ENCODE measurements at regions not wholly inside any gene's neighbourhood (a gene's known extent, or its start where the extent isn't known, plus 50 kb on each side); places are given as distances from the start of the nearest gene placed in this dataset.
"Not testable (repeated sequence)": the region's sequence is repeated elsewhere in the genome, so short reads cannot be mapped to it uniquely, and the experiment has no call there.

DNA sequence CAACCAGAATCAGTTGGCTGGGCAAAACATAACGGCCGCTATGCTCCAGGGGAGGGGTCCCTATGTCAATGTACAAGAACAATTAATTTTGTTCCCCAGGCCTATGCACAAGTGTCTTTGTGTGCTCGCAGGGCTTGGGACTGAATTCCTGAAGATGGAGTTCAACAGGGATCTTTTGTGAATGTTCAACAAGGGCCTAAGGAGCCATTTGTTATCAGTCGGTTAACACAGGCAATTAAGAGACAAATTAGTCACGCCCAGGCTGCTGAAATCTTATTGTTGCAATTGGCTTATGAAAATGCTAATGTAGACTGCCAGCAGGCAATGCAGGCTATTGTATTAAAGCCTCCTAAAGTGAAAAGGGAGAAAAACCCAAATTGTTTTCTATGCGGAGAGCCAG, 117.5 kb downstream of the ZNF429 start:
- TF ChIP-seq, protein P1, sequence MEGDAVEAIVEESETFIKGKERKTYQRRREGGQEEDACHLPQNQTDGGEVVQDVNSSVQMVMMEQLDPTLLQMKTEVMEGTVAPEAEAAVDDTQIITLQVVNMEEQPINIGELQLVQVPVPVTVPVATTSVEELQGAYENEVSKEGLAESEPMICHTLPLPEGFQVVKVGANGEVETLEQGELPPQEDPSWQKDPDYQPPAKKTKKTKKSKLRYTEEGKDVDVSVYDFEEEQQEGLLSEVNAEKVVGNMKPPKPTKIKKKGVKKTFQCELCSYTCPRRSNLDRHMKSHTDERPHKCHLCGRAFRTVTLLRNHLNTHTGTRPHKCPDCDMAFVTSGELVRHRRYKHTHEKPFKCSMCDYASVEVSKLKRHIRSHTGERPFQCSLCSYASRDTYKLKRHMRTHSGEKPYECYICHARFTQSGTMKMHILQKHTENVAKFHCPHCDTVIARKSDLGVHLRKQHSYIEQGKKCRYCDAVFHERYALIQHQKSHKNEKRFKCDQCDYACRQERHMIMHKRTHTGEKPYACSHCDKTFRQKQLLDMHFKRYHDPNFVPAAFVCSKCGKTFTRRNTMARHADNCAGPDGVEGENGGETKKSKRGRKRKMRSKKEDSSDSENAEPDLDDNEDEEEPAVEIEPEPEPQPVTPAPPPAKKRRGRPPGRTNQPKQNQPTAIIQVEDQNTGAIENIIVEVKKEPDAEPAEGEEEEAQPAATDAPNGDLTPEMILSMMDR (IDR thresholded peaks at IDR 0.05) = no peak

DNA sequence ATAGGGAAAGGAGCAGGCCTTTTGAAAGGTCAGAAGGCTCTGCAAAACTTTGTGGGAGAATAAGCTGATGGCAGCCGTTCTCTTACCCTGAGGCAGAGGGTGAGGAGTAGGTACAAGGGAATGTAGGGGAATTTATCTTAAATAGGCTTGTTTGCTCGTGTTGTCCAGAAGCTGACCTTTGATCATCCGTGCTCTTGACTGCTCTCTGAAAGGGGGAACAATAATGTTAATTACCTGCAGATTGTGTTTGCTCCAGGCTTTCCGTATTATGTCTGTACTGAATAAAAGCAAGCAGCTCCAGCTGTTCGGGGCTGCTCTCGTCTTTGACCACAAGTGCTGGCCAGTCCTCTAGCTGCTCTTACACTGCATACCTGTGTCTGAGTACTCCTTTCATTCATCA, 116.3 kb downstream of the ZNF429 start:
- DNase-seq (ENCODE audit: extremely low spot score, unreplicated experiment) = no peak
- H3K4me1 Mint-ChIP-seq (ENCODE audit: unreplicated experiment) = no peaks in the 10 kb centered on the region
- no peaks in the 10 kb centered on the region for H3K27me3 Mint-ChIP-seq (ENCODE audit: unreplicated experiment)
- no peak overlapping the region for H3K4me3 Mint-ChIP-seq (ENCODE audit: unreplicated experiment)
- no peaks in the 10 kb centered on the region for H3K36me3 Mint-ChIP-seq (ENCODE audit: unreplicated experiment)
- TF ChIP-seq, protein P1 (IDR thresholded peaks at IDR 0.05) = no peak
- peaks cover 44% of the 10 kb centered on the region for H3K9me3 Mint-ChIP-seq (ENCODE audit: unreplicated experiment)
- H3K27ac Mint-ChIP-seq (ENCODE audit: unreplicated experiment) = no peak overlapping the region

More for the DNA sequence above, 117.5 kb downstream of the ZNF429 start:
- DNase-seq (ENCODE audit: extremely low spot score, unreplicated experiment) = no peak
- Mint-ChIP-seq H3K27ac (ENCODE audit: unreplicated experiment) (no peak overlapping the region), H3K9me3 (ENCODE audit: unreplicated experiment) (peaks cover 45% of the 10 kb centered on the region), H3K36me3 (ENCODE audit: unreplicated experiment) (no peaks in the 10 kb centered on the region), H3K4me3 (ENCODE audit: unreplicated experiment) (no peak overlapping the region), H3K4me1 (ENCODE audit: unreplicated experiment) (no peaks in the 10 kb centered on the region), H3K27me3 (ENCODE audit: unreplicated experiment) (no peaks in the 10 kb centered on the region)

DNA sequence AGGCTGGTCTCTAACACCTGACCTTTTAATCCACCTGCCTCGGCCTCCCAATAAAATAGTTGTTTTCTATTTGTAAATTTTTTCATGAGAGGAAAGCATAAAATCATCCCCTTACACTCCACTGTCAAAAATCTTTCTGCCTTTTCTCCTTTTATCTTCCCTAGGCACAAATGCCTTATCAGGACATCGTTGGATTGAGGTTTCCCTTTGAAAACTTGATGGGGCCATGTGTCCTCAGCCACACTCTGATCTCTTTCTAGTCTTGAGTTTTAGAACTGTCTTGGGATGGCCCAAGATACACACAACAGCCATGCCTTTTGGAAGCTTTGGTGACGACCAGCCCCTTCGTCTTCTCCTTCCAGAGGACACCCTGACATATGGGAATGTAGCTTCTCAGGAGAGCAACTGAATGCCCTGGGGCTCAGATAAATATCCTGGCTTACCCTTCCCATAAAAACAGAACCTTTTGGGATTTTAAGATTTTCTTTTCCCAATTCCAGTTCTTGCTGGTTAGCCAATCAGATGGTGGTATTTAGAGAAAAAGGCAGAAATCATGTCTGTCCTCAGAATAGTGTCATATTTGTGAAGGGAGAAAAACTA, 112.4 kb downstream of the ZNF429 start:
- Mint-ChIP-seq H3K4me1 (ENCODE audit: unreplicated experiment) (no peaks in the 10 kb centered on the region), H3K9me3 (ENCODE audit: unreplicated experiment) (peaks cover 32% of the 10 kb centered on the region), H3K4me3 (ENCODE audit: unreplicated experiment) (no peak overlapping the region), H3K27ac (ENCODE audit: unreplicated experiment) (no peak overlapping the region), H3K27me3 (ENCODE audit: unreplicated experiment) (no peaks in the 10 kb centered on the region), H3K36me3 (ENCODE audit: unreplicated experiment) (no peaks in the 10 kb centered on the region)
- DNase-seq (ENCODE audit: extremely low spot score, unreplicated experiment) = no peak
- TF ChIP-seq, protein P1 (IDR thresholded peaks at IDR 0.05) = no peak

DNA sequence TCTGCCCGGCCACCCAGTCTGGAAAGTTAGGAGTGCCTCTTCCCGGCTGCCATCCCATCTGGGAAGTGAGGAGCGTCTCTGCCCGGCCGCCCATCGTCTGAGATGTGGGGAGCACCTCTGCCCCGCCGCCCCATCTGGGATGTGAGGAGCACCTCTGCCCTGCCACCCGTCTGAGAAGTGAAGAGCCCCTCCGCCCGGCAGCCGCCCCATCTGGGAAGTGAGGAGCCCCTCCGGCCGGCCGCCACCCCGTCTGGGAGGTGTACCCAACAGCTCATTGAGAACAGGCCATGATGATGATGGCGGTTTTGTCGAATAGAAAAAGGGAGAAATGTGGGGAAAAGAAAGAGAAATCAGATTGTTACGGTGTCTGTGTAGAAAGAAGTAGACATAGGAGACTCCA, 109.4 kb downstream of the ZNF429 start:
- not testable (repeated sequence) for H3K4me3 Mint-ChIP-seq (ENCODE audit: unreplicated experiment); H3K4me1 Mint-ChIP-seq (ENCODE audit: unreplicated experiment); H3K27me3 Mint-ChIP-seq (ENCODE audit: unreplicated experiment); DNase-seq (ENCODE audit: extremely low spot score, unreplicated experiment); H3K36me3 Mint-ChIP-seq (ENCODE audit: unreplicated experiment); H3K27ac Mint-ChIP-seq (ENCODE audit: unreplicated experiment)
- peaks cover 47% of the 10 kb centered on the region for H3K9me3 Mint-ChIP-seq (ENCODE audit: unreplicated experiment)

DNA sequence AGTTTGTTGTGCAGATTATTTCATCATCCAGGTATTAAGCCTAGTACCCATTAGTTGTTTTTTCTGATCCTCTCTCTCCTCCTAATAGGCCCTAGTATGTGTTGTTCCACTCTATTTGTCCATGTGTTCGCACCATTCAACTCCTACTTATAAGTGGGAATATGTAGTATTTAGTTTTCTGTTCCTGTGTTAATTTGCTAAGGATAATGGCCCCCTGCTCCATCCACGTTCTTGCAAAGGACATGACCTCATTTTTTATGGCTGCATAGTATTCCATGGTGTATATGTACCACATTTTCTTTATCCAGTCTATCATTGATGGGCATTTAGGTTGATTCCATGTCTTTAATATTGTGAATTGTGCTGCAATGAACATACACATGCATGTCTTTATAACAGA, 107.8 kb downstream of the ZNF429 start:
- not testable (repeated sequence) for H3K27ac Mint-ChIP-seq (ENCODE audit: unreplicated experiment); DNase-seq (ENCODE audit: extremely low spot score, unreplicated experiment); H3K36me3 Mint-ChIP-seq (ENCODE audit: unreplicated experiment); H3K4me3 Mint-ChIP-seq (ENCODE audit: unreplicated experiment); H3K27me3 Mint-ChIP-seq (ENCODE audit: unreplicated experiment); H3K4me1 Mint-ChIP-seq (ENCODE audit: unreplicated experiment)
- H3K9me3 Mint-ChIP-seq (ENCODE audit: unreplicated experiment) = peaks cover 43% of the 10 kb centered on the region

DNA sequence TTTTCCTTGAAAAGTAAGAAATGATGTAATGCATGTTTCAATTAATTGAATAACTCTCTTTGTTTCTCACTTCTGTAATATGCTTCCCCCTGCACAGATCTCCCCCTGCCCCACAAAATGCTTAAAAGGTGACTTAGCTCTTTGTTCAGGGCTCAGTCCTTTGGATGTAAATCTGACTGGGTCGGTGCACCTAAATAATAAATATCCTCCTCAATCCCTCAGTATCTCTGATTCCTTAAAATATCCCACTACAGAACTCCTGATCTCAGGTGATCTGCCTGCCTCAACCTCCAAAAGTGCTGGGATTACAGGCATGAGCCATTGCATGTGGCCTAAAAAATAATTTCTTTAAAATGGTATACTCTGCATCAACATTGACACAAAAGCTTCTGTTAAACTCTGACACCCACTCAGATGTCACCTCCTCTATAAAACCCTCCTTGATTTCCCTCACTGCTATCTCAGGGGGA, 107.0 kb downstream of the ZNF429 start:
- TF ChIP-seq, protein P1 (IDR thresholded peaks at IDR 0.05) = no peak
- Mint-ChIP-seq H3K27ac (ENCODE audit: unreplicated experiment) (no peak overlapping the region), H3K9me3 (ENCODE audit: unreplicated experiment) (peaks cover 37% of the 10 kb centered on the region), H3K27me3 (ENCODE audit: unreplicated experiment) (no peaks in the 10 kb centered on the region), H3K4me1 (ENCODE audit: unreplicated experiment) (no peaks in the 10 kb centered on the region), H3K4me3 (ENCODE audit: unreplicated experiment) (no peak overlapping the region), H3K36me3 (ENCODE audit: unreplicated experiment) (no peaks in the 10 kb centered on the region)
- DNase-seq (ENCODE audit: extremely low spot score, unreplicated experiment) = no peak
